ENCODE measurements at regions not wholly inside any gene's neighbourhood (a gene's known extent, or its start where the extent isn't known, plus 50 kb on each side); places are given as distances from the start of the nearest gene placed in this dataset.

- H3K27ac ChIP-seq, result peak overlapping the region; percentile 55 to 84
- TF ChIP-seq CTCF (IDR thresholded peaks at IDR 0.05), result no peak
- DNase-seq (ENCODE audit: low spot score), result no peak
- H3K4me3 ChIP-seq, result peak overlapping the region; percentile 60
These were observed 147.7 kb downstream of the TSN start for GRCh38 chr2:121903037-121903689.

GRCh38 chr2:121904656-121905055 is 149.2 kb downstream of the TSN start:
- no peak for TF ChIP-seq CTCF (IDR thresholded peaks at IDR 0.05)
- Histone ChIP-seq H3K4me3 (no peak overlapping the region), H3K27ac (peak overlapping the region in 1 of 2 donors; percentile 84)
- DNase-seq (ENCODE audit: low spot score), result no peak

GRCh38 chr2:121905201-121905600 is 149.8 kb downstream of the TSN start:
- H3K27ac ChIP-seq, result peak overlapping the region in 1 of 2 donors; percentile 42
- TF ChIP-seq CTCF (IDR thresholded peaks at IDR 0.05), result no peak
- DNase-seq (ENCODE audit: low spot score), result no peak
- H3K4me3 ChIP-seq, result no peak overlapping the region

GRCh38 chr2:121906170-121906569 is 150.7 kb downstream of the TSN start:
- no peak for DNase-seq (ENCODE audit: low spot score)
- TF ChIP-seq CTCF (IDR thresholded peaks at IDR 0.05), result no peak
- H3K4me3 ChIP-seq, result no peak overlapping the region
- peak overlapping the region in 1 of 2 donors; percentile 42 for H3K27ac ChIP-seq

GRCh38 chr2:121907928-121908327 is 152.5 kb downstream of the TSN start:
- peak overlapping the region in 1 of 2 donors; percentile 32 for H3K27ac ChIP-seq
- no peak for TF ChIP-seq CTCF (IDR thresholded peaks at IDR 0.05)
- DNase-seq (ENCODE audit: low spot score), result no peak

GRCh38 chr2:121910139-121910538 is 154.7 kb downstream of the TSN start:
- no peak for DNase-seq (ENCODE audit: low spot score)
- no peak overlapping the region for H3K4me3 ChIP-seq

More at GRCh38 chr2:121907928-121908327, 152.5 kb downstream of the TSN start:
- no peak overlapping the region for H3K4me3 ChIP-seq

More at GRCh38 chr2:121910139-121910538, 154.7 kb downstream of the TSN start:
- no peak overlapping the region for H3K27ac ChIP-seq
- TF ChIP-seq CTCF (IDR thresholded peaks at IDR 0.05), result no peak
